ENCODE measurements at regions not wholly inside any gene's neighbourhood (a gene's known extent, or its start where the extent isn't known, plus 50 kb on each side); places are given as distances from the start of the nearest gene placed in this dataset.
"Not testable (repeated sequence)": the region's sequence is repeated elsewhere in the genome, so short reads cannot be mapped to it uniquely, and the experiment has no call there.

DNA sequence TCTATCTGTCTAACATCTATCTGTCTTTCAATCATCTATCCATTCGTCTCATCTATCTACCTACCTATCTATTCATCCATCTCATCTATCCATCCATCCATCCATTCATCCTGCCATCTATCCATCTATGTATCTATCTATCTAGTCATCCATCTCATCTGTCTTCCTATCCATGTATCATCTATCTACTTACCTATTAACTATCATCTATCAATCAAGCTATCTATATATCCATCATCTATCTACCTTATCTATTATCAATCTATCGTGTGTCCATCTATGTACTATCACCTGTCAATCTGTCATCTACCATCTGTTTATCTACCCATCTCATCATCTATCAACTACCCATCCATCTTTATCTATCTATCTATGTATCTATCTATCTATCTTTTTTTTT lies 217.7 kb downstream of the CRLF2 start:
- Histone ChIP-seq H3K4me3 (no peak overlapping the region), H3K9me3 (peaks cover 0 to 27% (median 0%) of the 10 kb centered on the region in 4 donors), H3K36me3 (no peaks in the 10 kb centered on the region), H3K4me1 (no peaks in the 10 kb centered on the region), H3K27me3 (no peaks in the 10 kb centered on the region), H3K27ac (no peak overlapping the region)
- DNase-seq (ENCODE audit: low spot score in 2 of 2): no peak
- WGBS, 2 donors: 93 to 95% methylated on average over 2 of the region's 2 CpGs
- TF ChIP-seq POLR2A (IDR thresholded peaks at IDR 0.05): no peak
- TF ChIP-seq, protein P1, sequence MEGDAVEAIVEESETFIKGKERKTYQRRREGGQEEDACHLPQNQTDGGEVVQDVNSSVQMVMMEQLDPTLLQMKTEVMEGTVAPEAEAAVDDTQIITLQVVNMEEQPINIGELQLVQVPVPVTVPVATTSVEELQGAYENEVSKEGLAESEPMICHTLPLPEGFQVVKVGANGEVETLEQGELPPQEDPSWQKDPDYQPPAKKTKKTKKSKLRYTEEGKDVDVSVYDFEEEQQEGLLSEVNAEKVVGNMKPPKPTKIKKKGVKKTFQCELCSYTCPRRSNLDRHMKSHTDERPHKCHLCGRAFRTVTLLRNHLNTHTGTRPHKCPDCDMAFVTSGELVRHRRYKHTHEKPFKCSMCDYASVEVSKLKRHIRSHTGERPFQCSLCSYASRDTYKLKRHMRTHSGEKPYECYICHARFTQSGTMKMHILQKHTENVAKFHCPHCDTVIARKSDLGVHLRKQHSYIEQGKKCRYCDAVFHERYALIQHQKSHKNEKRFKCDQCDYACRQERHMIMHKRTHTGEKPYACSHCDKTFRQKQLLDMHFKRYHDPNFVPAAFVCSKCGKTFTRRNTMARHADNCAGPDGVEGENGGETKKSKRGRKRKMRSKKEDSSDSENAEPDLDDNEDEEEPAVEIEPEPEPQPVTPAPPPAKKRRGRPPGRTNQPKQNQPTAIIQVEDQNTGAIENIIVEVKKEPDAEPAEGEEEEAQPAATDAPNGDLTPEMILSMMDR (IDR thresholded peaks at IDR 0.05): no peak
- TF ChIP-seq EP300 (IDR thresholded peaks at IDR 0.05): no peak

DNA sequence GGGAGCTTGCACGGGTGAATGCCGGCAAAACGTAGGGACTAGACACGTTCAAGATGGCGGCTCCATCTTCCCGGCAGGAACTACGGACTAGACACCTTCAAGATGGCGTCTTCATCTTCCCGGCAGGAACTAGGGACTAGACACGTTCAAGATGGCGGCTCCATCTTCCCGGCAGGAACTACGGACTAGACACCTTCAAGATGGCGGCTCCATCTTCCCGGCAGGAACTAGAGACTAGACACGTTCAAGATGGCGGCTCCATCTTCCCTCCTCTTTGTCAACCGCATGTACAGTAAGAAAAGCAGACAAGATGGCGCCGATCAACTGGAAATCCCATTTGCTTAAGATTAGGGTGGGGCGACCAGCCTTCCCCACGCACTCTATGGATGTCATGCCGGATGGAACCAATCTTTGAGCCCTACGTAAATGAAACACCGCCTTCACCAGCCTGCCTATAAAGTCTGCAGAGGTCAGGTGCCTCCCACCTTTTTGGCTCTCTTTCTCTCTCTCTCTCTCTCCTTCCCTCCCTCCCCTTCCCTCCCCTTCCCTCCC lies 222.4 kb downstream of the CRLF2 start:
- H3K9me3 ChIP-seq: peaks cover 0 to 27% (median 0%) of the 10 kb centered on the region in 4 donors
- peak overlapping the region in 2 of 4 donors; percentile 40 to 70 for H3K27ac ChIP-seq
- H3K4me1 ChIP-seq: no peaks in the 10 kb centered on the region
- H3K4me3 ChIP-seq: peak overlapping the region in 2 of 4 donors; percentile 15 to 19
- 30 to 75% methylated on average over 23 to 25 of the region's 25 CpGs for WGBS, 2 donors
- H3K36me3 ChIP-seq: no peaks in the 10 kb centered on the region
- H3K27me3 ChIP-seq: no peaks in the 10 kb centered on the region
- peak; percentile 7 to 34 for DNase-seq (ENCODE audit: low spot score in 2 of 2)
- TF ChIP-seq EP300 (IDR thresholded peaks at IDR 0.05): no peak
- TF ChIP-seq, protein P1 (IDR thresholded peaks at IDR 0.05): no peak
- TF ChIP-seq POLR2A (IDR thresholded peaks at IDR 0.05): no peak

DNA sequence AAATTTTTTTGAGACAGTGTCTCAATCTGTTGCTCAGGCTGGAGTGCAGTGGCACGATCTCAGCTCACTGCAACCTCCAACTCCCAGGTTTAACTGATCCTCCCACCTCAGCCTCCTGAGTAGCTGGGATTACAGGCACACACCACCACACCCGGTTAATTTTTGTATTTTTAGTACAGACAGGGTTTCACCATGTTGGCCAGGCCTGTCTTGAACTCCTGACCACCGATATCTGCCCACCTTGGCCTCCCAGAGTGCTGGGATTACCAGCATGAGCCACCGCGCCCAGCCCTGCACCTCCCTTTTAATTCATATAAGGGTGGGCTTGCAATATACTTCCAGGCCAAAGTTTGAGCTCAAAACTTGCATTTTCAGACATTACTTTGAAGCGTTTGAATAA lies 223.9 kb downstream of the CRLF2 start:
- WGBS, 2 donors: 91 to 92% methylated on average over 6 of the region's 6 CpGs

DNA sequence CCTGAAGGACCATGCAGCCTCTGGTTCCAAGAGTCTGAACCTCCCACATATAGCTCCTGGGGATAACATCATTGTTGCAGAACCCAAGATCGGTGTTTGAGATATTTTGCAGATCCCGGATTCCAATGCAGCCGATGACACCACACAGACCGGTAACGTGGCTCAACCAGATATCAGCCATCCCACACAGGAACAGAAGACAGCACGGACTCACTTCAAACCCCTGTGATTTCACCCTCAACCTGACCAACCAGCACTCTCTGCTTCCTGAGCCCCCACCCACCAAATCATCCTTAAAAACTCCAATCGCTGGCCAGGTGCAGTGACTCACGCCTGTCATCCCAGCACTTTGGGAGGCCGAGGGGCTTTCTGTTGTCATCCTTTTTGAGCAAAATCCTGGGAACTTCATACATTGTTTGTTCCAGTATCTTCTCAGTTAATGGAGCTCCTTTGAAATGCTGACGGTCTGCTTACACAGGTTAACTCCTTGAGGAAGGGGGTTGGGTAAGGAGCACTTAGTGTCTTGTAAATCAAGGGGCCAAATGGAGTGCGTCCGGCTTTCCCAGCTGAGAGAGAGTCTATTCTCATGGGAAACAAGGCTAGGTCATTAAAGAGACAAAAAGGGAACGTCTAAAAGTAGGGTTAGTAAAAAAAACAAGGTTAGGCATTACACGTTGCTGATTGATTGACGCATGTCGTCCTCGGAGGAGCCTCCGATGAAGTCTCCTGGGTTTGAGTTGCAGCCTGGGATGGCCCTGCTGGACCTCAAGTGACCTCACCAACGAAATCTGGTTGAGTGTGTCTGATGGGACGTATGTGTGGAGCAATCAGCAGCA lies 230.4 kb downstream of the CRLF2 start:
- WGBS, 2 donors: 11 to 12% methylated on average over 20 of the region's 20 CpGs
- Histone ChIP-seq H3K4me1 (no peaks in the 10 kb centered on the region), H3K36me3 (no peaks in the 10 kb centered on the region), H3K9me3 (peaks cover 0 to 25% (median under 1%) of the 10 kb centered on the region in 4 donors), H3K4me3 (no peak overlapping the region), H3K27ac (no peak overlapping the region), H3K27me3 (peaks cover 0 to 56% of the 10 kb centered on the region in 2 donors)
- TF ChIP-seq EP300 (IDR thresholded peaks at IDR 0.05): no peak
- no peak for TF ChIP-seq POLR2A (IDR thresholded peaks at IDR 0.05)
- TF ChIP-seq, protein P1 (IDR thresholded peaks at IDR 0.05): no peak
- no peak for DNase-seq (ENCODE audit: low spot score in 2 of 2)

More for the DNA sequence above, 223.9 kb downstream of the CRLF2 start:
- H3K36me3 ChIP-seq; DNase-seq (ENCODE audit: low spot score in 2 of 2); H3K27ac ChIP-seq; H3K4me1 ChIP-seq; H3K4me3 ChIP-seq: not testable (repeated sequence)
- Histone ChIP-seq H3K27me3 (peaks cover 0 to 11% of the 10 kb centered on the region in 2 donors), H3K9me3 (peaks cover 0 to 26% (median 0%) of the 10 kb centered on the region in 4 donors)

DNA sequence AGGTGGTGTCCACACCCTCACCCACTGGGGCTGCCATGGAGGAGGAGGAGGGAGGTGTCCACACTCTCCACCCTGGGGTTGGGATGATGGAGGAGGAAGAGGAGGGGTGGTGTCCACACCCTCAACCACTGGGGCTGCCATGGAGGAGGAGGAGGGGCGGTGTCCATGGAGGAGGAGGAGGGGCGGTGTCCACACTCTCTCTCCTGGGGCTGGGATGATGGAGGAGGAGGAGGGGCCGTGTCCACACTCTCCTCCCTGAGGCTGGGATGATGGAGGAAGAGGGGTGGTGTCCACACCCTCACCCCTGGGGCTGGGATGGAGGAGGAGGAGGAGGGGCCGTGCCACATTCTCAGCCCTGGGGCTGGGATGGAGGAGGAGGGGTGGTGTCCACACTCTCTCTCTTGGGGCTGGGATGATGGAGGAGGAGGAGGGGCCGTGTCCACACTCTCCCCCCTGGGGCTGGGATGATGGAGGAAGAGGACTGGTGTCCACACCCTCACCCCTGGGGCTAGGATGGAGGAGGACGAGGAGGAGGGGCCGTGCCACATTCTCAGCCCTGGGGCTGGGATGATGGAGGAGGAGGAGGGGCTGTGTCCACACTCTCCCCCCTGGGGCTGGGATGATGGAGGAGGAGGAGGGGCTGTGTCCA lies 231.7 kb downstream of the CRLF2 start:
- no peak overlapping the region for H3K4me3 ChIP-seq
- WGBS, 2 donors: 27 to 34% methylated on average over 7 of the region's 7 CpGs
- H3K27me3 ChIP-seq: peaks cover 0 to 56% of the 10 kb centered on the region in 2 donors
- TF ChIP-seq POLR2A (IDR thresholded peaks at IDR 0.05): no peak
- TF ChIP-seq, protein P1 (IDR thresholded peaks at IDR 0.05): no peak
- TF ChIP-seq EP300 (IDR thresholded peaks at IDR 0.05): no peak
- H3K27ac ChIP-seq: no peak overlapping the region
- H3K4me1 ChIP-seq: no peaks in the 10 kb centered on the region
- H3K36me3 ChIP-seq: no peaks in the 10 kb centered on the region
- peaks cover 0 to 34% (median 2%) of the 10 kb centered on the region in 4 donors for H3K9me3 ChIP-seq
- DNase-seq (ENCODE audit: low spot score in 2 of 2): no peak

DNA sequence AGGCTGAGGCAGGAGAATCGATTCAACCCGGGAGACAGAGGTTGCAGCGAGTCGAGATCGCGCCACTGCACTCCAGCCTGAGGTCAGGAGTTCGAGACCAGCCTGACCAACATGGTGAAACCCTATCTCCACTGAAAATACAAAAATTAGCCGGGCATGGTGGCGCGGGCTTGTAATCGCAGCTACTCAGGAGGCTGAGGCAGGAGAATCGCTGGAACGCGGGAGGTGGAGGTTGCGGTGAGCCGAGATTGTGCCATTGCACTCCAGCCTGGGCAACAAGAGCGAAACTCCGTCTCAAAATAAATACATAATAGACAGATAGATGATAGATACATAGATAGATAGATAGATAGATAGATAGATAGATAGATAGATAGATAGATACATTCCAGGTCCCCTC lies 233.3 kb downstream of the CRLF2 start:
- 93 to 96% methylated on average over 18 of the region's 18 CpGs for WGBS, 2 donors
- H3K4me3 ChIP-seq; H3K4me1 ChIP-seq; H3K27ac ChIP-seq; DNase-seq (ENCODE audit: low spot score in 2 of 2); H3K36me3 ChIP-seq: not testable (repeated sequence)
- Histone ChIP-seq H3K27me3 (peaks cover 0 to 51% of the 10 kb centered on the region in 2 donors), H3K9me3 (peaks cover 0 to 35% (median 2%) of the 10 kb centered on the region in 4 donors)
